Sigmoid colon (tissue), 4 donors: ENCODE measurements at regions not wholly inside any gene's neighbourhood (a gene's known extent, or its start where the extent isn't known, plus 50 kb on each side); places are given as distances from the start of the nearest gene placed in this dataset.

Experiments used
- EP300 ChIP-seq, 4 donors: sonication (generic); formaldehyde crosslinking; IDR thresholded peaks; one replicate each; pipeline ENCODE4 v1.6.1; 2017; ENCODE audit warnings: antibody characterized with exemption in 4 of 4
- POLR2A ChIP-seq, 2 donors: fragments of 450-650 bp; IDR thresholded peaks; one replicate each; pipeline ENCODE4 v1.6.1; 2016; ENCODE audit warnings: antibody characterized with exemption in 2 of 2, mild to moderate bottlenecking in 2 of 2, moderate library complexity in 2 of 2
- POLR2AphosphoS5 ChIP-seq, 4 donors: sonication (generic); formaldehyde crosslinking; IDR thresholded peaks; one replicate each; pipeline ENCODE4 v1.6.1; 2017; ENCODE audit warnings: antibody characterized with exemption in 4 of 4
- TF ChIP-seq, protein P1 (sequence below), 4 experiments: fragments of 450-650 bp in 3 of 4; fragments of 200-600 bp in 1 of 4; IDR thresholded peaks; one replicate each; pipeline ENCODE4 v1.5.1; 2016 to 2019; ENCODE audit warnings: antibody characterized with exemption in 4 of 4, mild to moderate bottlenecking in 3 of 4, moderate library complexity in 2 of 4

DNA sequence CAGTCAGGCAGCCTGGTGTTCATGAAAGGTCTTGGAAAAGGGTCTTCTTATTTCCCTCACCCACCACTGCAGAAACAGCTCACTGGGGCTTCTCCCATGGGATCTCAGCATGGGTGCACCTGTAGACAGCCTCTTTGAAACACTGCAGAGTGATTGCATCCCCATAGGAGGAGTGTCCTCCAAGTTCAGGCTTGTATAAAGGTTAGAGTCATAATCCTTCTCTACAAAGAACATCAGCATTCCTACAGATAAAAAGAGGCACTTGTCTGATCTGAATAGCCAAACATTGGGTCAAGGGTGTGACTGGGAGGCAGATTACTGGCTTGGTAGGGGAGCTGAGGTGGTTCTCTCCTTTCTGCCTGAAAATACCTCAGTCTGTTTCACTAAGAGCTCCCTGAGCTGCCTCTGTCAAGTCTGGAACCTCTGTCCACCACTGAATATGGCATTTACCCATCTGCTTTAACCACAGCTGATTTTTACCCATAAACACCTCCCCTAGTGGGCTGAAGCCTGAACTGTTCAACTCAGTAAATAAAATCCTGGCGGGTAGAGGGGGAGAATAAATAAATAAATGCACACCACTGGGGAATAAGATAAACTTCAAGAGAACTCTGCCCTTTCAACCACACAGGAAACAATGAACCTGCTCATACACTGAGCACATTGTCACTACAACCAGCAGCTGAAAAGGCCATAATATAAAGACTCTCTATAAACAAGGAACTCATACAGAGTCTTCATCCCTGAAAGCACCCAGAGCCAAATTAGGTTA lies 120.7 kb upstream of the SCAF11 start:
- TF ChIP-seq, protein P1, sequence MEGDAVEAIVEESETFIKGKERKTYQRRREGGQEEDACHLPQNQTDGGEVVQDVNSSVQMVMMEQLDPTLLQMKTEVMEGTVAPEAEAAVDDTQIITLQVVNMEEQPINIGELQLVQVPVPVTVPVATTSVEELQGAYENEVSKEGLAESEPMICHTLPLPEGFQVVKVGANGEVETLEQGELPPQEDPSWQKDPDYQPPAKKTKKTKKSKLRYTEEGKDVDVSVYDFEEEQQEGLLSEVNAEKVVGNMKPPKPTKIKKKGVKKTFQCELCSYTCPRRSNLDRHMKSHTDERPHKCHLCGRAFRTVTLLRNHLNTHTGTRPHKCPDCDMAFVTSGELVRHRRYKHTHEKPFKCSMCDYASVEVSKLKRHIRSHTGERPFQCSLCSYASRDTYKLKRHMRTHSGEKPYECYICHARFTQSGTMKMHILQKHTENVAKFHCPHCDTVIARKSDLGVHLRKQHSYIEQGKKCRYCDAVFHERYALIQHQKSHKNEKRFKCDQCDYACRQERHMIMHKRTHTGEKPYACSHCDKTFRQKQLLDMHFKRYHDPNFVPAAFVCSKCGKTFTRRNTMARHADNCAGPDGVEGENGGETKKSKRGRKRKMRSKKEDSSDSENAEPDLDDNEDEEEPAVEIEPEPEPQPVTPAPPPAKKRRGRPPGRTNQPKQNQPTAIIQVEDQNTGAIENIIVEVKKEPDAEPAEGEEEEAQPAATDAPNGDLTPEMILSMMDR (IDR thresholded peaks at IDR 0.05) = no peak
- no peak for TF ChIP-seq EP300 (IDR thresholded peaks at IDR 0.05)
- TF ChIP-seq POLR2AphosphoS5 (IDR thresholded peaks at IDR 0.05) = no peak
- no peak for TF ChIP-seq POLR2A (IDR thresholded peaks at IDR 0.05)
